PC-9 (cell line): ENCODE measurements at regions not wholly inside any gene's neighbourhood (a gene's known extent, or its start where the extent isn't known, plus 50 kb on each side); places are given as distances from the start of the nearest gene placed in this dataset.

Source experiments
- BruUV-seq: library from RNA; stranded (reverse); fragments of 400-500 nt; replicated peaks from 2 replicates; lab custom pipeline; 2021; lab: Mats Ljungman, UMichigan
- CTCF ChIA-PET: fragments of 300-600 bp; sonication (Branson Sonifier 250); formaldehyde crosslinking; loops from one replicate; lab custom pipeline; 2022; ENCODE audit warnings: antibody characterized with exemption; lab: Charles Lee
- POLR2A ChIA-PET: fragments of 300-600 bp; sonication (Branson Sonifier 250); formaldehyde crosslinking; loops from one replicate; lab custom pipeline; 2022; ENCODE audit warnings: antibody characterized with exemption; ENCODE audit not compliant: unreplicated experiment; lab: Charles Lee
- DNase-seq, 2 experiments: peaks; one replicate each; pipeline versions ENCODE4 v3.0.0 to v3.0.0-alpha.2; 2015 to 2022; ENCODE audit warnings: mixed read lengths in 1 of 2
- H2AFZ ChIP-seq: fragments of 200-600 bp; sonication (generic); 2 replicates; pipeline ENCODE4 v1.8.1; 2017; ENCODE audit warnings: antibody characterized with exemption
- H3F3A ChIP-seq: fragments of 200-600 bp; sonication (generic); 2 replicates; pipeline ENCODE4 v1.8.1; 2017; ENCODE audit warnings: antibody characterized with exemption, mild to moderate bottlenecking, low read depth; ENCODE audit not compliant: insufficient read depth
- H3K27ac ChIP-seq: fragments of 200-600 bp; sonication (generic); 2 replicates; pipeline ENCODE4 v1.6.1; 2016; ENCODE audit warnings: mixed run types
- H3K27me3 ChIP-seq: fragments of 200-600 bp; sonication (generic); 2 replicates; pipeline ENCODE4 v1.6.1; 2016; ENCODE audit warnings: low read depth, mixed run types; ENCODE audit not compliant: insufficient read depth
- H3K36me3 ChIP-seq: fragments of 200-600 bp; sonication (generic); 2 replicates; pipeline ENCODE4 v1.6.1; 2016; ENCODE audit warnings: low read depth, mixed run types
- H3K4me1 ChIP-seq: fragments of 200-600 bp; sonication (generic); replicated peaks from 2 replicates; pipeline ENCODE4 v1.6.1; 2016; ENCODE audit warnings: mixed run types; ENCODE audit not compliant: insufficient read depth
- H3K4me2 ChIP-seq: fragments of 200-600 bp; sonication (generic); 2 replicates; pipeline ENCODE4 v1.6.1; 2017; ENCODE audit warnings: mixed run types
- H3K4me3 ChIP-seq: fragments of 200-600 bp; sonication (generic); 2 replicates; pipeline ENCODE4 v1.6.1; 2016; ENCODE audit warnings: mixed run types
- H3K79me2 ChIP-seq: fragments of 200-600 bp; sonication (generic); 2 replicates; pipeline ENCODE4 v1.6.1; 2017; ENCODE audit warnings: low read depth, mixed run types
- H3K9me2 ChIP-seq: fragments of 200-600 bp; sonication (generic); 2 replicates; pipeline ENCODE4 v1.8.1; 2017; ENCODE audit warnings: mild to moderate bottlenecking; ENCODE audit not compliant: insufficient read depth
- H3K9me3 ChIP-seq: fragments of 200-600 bp; sonication (generic); 2 replicates; pipeline ENCODE4 v1.8.1; 2016; ENCODE audit warnings: low read depth; ENCODE audit not compliant: insufficient read depth
- H4K20me1 ChIP-seq: fragments of 200-600 bp; sonication (generic); 2 replicates; pipeline ENCODE4 v1.8.1; 2017; ENCODE audit not compliant: insufficient read depth
- CTCF ChIP-seq: fragments of 200-600 bp; sonication (generic); conservative IDR thresholded peaks from 2 replicates; pipeline ENCODE4 v1.6.1; 2017; ENCODE audit warnings: mixed run types, antibody characterized with exemption, mild to moderate bottlenecking, moderate library complexity
- EZH2 ChIP-seq: fragments of 200-600 bp; sonication (generic); IDR thresholded peaks from 2 replicates; pipeline ENCODE4 v1.8.0; 2017; ENCODE audit warnings: antibody characterized with exemption, low read depth
- intact Hi-C: fragments of 100-400 bp; cut with micrococcal nuclease; formaldehyde crosslinking; loops from one replicate; pipeline ENCODE4 v1.10.0; 2022; ENCODE audit not compliant: unreplicated experiment

- no peaks in the 10 kb centered on the region for H4K20me1 ChIP-seq
- no peak overlapping the region for H3K4me2 ChIP-seq
- no peaks in the 10 kb centered on the region for H3K9me2 ChIP-seq
- no peak overlapping the region for H3K27ac ChIP-seq
- ChIA-PET POLR2A (no interaction called here), CTCF (no interaction called here)
- no peak overlapping the region for H2AFZ ChIP-seq
- H3F3A ChIP-seq: no peaks in the 10 kb centered on the region
- H3K4me3 ChIP-seq: no peak overlapping the region
- no TSS peak for BruUV-seq
- H3K9me3 ChIP-seq: no peaks in the 10 kb centered on the region
- no peaks in the 10 kb centered on the region for H3K36me3 ChIP-seq
- intact Hi-C loops: no loop called here
- DNase-seq: no peak
- H3K79me2 ChIP-seq: no peaks in the 10 kb centered on the region
- H3K4me1 ChIP-seq: peaks cover 2% of the 10 kb centered on the region
- H3K27me3 ChIP-seq: no peaks in the 10 kb centered on the region
- TF ChIP-seq EZH2 (no peak), CTCF (no peak)
Measured at GRCh38 chr18:34942276-34942675, 98.9 kb upstream of the MAPRE2 start.

- Histone ChIP-seq H3K27me3 (no peaks in the 10 kb centered on the region), H3K9me2 (no peaks in the 10 kb centered on the region), H3K9me3 (no peaks in the 10 kb centered on the region), H3K27ac (no peak overlapping the region), H3K4me3 (no peak overlapping the region), H3F3A (no peaks in the 10 kb centered on the region), H2AFZ (no peak overlapping the region), H4K20me1 (no peaks in the 10 kb centered on the region), H3K4me1 (peaks cover 9% of the 10 kb centered on the region), H3K36me3 (no peaks in the 10 kb centered on the region), H3K4me2 (no peak overlapping the region), H3K79me2 (no peaks in the 10 kb centered on the region)
- no peak for TF ChIP-seq CTCF
- no peak for TF ChIP-seq EZH2
- ChIA-PET POLR2A (no interaction called here), CTCF (interaction anchor here (1.3 kb wide), 1 partner anchor 201 kb away, joined by 3 read pairs; no protein-coding TSS in a partner anchor)
- intact Hi-C loops: no loop called here
- no TSS peak for BruUV-seq
- no peak for DNase-seq
Measured at GRCh38 chr18:34942975-34943374, 98.2 kb upstream of the MAPRE2 start.

GRCh38 chr18:34943587-34943986 is 97.6 kb upstream of the MAPRE2 start:
- no peak for DNase-seq
- no TSS peak for BruUV-seq
- Histone ChIP-seq H2AFZ (no peak overlapping the region), H3K4me3 (no peak overlapping the region), H3K27me3 (no peaks in the 10 kb centered on the region), H3K27ac (no peak overlapping the region), H3K4me2 (no peak overlapping the region), H3K9me2 (no peaks in the 10 kb centered on the region), H3K9me3 (no peaks in the 10 kb centered on the region), H4K20me1 (no peaks in the 10 kb centered on the region), H3K79me2 (no peaks in the 10 kb centered on the region), H3K36me3 (no peaks in the 10 kb centered on the region), H3F3A (no peaks in the 10 kb centered on the region), H3K4me1 (peaks cover 11% of the 10 kb centered on the region)
- CTCF ChIA-PET: interaction anchor here (1.3 kb wide), 1 partner anchor 200 kb away, joined by 3 read pairs; no protein-coding TSS in a partner anchor
- intact Hi-C loops: no loop called here
- POLR2A ChIA-PET: no interaction called here
- TF ChIP-seq CTCF: no peak
- TF ChIP-seq EZH2: no peak
